ENCODE measurements at regions not wholly inside any gene's neighbourhood (a gene's known extent, or its start where the extent isn't known, plus 50 kb on each side); places are given as distances from the start of the nearest gene placed in this dataset.

DNA sequence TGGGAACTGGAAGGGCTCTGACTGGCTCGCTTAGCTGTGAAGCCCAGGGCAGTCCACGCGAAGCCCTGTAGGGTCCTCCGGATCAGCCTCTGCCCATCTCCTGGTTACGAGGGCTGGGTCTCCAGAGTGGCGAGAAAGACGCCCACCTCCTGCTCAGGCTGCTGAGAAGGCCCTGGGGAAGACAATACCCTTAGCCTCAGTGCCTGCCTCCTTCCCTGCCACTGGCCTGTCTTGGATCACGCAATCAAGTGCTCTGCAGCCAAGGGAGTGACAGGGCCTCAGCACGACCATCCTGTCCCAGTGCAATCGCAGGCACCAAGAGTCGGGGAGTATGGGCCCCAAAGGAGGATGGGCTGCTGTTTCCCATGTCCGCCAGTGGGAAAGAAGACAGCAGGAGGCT, 165.7 kb upstream of the GLI2 start (continued):
- TF ChIP-seq, protein P1, sequence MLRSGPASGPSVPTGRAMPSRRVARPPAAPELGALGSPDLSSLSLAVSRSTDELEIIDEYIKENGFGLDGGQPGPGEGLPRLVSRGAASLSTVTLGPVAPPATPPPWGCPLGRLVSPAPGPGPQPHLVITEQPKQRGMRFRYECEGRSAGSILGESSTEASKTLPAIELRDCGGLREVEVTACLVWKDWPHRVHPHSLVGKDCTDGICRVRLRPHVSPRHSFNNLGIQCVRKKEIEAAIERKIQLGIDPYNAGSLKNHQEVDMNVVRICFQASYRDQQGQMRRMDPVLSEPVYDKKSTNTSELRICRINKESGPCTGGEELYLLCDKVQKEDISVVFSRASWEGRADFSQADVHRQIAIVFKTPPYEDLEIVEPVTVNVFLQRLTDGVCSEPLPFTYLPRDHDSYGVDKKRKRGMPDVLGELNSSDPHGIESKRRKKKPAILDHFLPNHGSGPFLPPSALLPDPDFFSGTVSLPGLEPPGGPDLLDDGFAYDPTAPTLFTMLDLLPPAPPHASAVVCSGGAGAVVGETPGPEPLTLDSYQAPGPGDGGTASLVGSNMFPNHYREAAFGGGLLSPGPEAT (IDR thresholded peaks at IDR 0.05; ENCODE audit: low read depth), result no peak
- TF ChIP-seq KDM1A (IDR thresholded peaks at IDR 0.05; ENCODE audit: borderline replicate concordance) (no peak), CHD1 (IDR thresholded peaks at IDR 0.05; ENCODE audit: low read depth, low read length) (no peak)

DNA sequence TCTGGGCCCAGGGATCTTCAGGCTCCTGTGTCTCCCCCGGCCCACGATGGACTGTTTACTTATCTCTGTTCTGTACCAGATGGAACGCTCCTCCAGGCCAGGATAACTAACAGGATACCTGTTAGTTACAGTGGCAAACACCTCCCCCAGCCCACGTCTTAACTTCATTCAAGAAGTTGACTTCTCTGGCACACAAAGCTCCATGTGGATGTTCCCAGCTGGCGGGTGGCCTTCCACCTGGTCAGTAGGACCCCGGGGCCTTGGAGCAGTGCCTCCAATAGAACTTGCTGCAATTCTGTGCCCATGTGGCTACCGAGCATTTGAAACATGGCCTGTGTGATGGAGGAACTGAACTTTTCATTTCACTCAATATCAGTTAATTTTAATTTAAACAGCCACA, 165.1 kb upstream of the GLI2 start:
- no peak for FAIRE-seq

More for the DNA sequence above, 165.1 kb upstream of the GLI2 start:
- no peak overlapping the region for H3K9ac ChIP-seq (ENCODE audit: control insufficient read depth, insufficient read depth, low read length)
- no peaks in the 10 kb centered on the region for H3K79me2 ChIP-seq (ENCODE audit: control insufficient read depth, insufficient read depth, low read length)
- no peak overlapping the region for H3K27ac ChIP-seq (ENCODE audit: control insufficient read depth, insufficient read depth)
- no peak overlapping the region for H2AFZ ChIP-seq (ENCODE audit: control insufficient read depth, low read depth, low read length)
- SMC1A ChIA-PET (ENCODE audit: uncharacterized antibody, unreplicated experiment), result no interaction called here
- H3K4me1 ChIP-seq (ENCODE audit: control insufficient read depth, insufficient read depth, low read length), result no peaks in the 10 kb centered on the region
- POLR2A ChIA-PET, result no interaction called here
- 0 out of 2 replicates have a peak, but pooled peaks cover 2% of the 10 kb centered on the region for H4K20me1 ChIP-seq (ENCODE audit: control insufficient read depth, insufficient read depth)
- no peaks in the 10 kb centered on the region for H3K9me3 ChIP-seq (replicated peaks; ENCODE audit: control insufficient read depth, insufficient read depth, low read length)
- WGBS (ENCODE audit: insufficient coverage, insufficient replicate concordance, low lambda C conversion rate, missing lambda C conversion rate), result under 1% methylated on average over 7 of the region's 7 CpGs
- in situ Hi-C loops (cut with MboI) (no loop called here), intact Hi-C loops (cut with micrococcal nuclease; ENCODE audit: unreplicated experiment) (no loop called here)
- TF ChIP-seq YY1 (IDR thresholded peaks at IDR 0.05; ENCODE audit: low read depth, low read length) (no peak), CHD4 (IDR thresholded peaks at IDR 0.05) (no peak), SMAD1 (IDR thresholded peaks at IDR 0.05; ENCODE audit: low read depth, partially characterized antibody) (no peak), NFXL1 (IDR thresholded peaks at IDR 0.05; ENCODE audit: borderline replicate concordance) (no peak), TAF1 (IDR thresholded peaks at IDR 0.05; ENCODE audit: borderline replicate concordance, low read depth, low read length) (no peak), ZBED1 (IDR thresholded peaks at IDR 0.05; ENCODE audit: borderline replicate concordance) (no peak), SMAD5 (IDR thresholded peaks at IDR 0.05; ENCODE audit: low read depth) (no peak), HDAC2 (IDR thresholded peaks at IDR 0.05) (no peak), ATF7 (IDR thresholded peaks at IDR 0.05; ENCODE audit: low read depth) (no peak), JUND (IDR thresholded peaks at IDR 0.05; ENCODE audit: low read depth, low read length) (no peak), RAD21 (IDR thresholded peaks at IDR 0.05; ENCODE audit: insufficient read depth, low read depth, low read length) (no peak), TCF3 (IDR thresholded peaks at IDR 0.05; ENCODE audit: borderline replicate concordance, insufficient read depth, low read depth, low read length) (no peak), CREB1 (IDR thresholded peaks at IDR 0.05; ENCODE audit: low read depth) (no peak), NR2F1 (conservative IDR thresholded peaks at IDR 0.05) (no peak), CHD1 (IDR thresholded peaks at IDR 0.05; ENCODE audit: low read depth, low read length) (no peak), ZNF622 (IDR thresholded peaks at IDR 0.05) (no peak)
- TF ChIP-seq, protein P2, sequence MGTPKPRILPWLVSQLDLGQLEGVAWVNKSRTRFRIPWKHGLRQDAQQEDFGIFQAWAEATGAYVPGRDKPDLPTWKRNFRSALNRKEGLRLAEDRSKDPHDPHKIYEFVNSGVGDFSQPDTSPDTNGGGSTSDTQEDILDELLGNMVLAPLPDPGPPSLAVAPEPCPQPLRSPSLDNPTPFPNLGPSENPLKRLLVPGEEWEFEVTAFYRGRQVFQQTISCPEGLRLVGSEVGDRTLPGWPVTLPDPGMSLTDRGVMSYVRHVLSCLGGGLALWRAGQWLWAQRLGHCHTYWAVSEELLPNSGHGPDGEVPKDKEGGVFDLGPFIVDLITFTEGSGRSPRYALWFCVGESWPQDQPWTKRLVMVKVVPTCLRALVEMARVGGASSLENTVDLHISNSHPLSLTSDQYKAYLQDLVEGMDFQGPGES (IDR thresholded peaks at IDR 0.05), result no peak
- TF ChIP-seq, protein P3, sequence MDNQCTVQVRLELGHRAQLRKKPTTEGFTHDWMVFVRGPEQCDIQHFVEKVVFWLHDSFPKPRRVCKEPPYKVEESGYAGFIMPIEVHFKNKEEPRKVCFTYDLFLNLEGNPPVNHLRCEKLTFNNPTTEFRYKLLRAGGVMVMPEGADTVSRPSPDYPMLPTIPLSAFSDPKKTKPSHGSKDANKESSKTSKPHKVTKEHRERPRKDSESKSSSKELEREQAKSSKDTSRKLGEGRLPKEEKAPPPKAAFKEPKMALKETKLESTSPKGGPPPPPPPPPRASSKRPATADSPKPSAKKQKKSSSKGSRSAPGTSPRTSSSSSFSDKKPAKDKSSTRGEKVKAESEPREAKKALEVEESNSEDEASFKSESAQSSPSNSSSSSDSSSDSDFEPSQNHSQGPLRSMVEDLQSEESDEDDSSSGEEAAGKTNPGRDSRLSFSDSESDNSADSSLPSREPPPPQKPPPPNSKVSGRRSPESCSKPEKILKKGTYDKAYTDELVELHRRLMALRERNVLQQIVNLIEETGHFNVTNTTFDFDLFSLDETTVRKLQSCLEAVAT (IDR thresholded peaks at IDR 0.05), result no peak
- peaks cover 0 to 6% of the 10 kb centered on the region in 2 experiments; a peak in 2 of 4 replicates for H3K27me3 ChIP-seq (replicated peaks in 1 of 2; ENCODE audit: control insufficient read depth in 2 of 2, insufficient read depth in 2 of 2, low read length in 1 of 2)
- no peaks in the 10 kb centered on the region for H3K36me3 ChIP-seq (ENCODE audit: control insufficient read depth in 2 of 2, insufficient read depth in 2 of 2, low read length in 1 of 2)
- RAD21 ChIA-PET (ENCODE audit: unreplicated experiment), result no interaction called here
- DNase-seq (ENCODE audit: low read depth, low spot score), result no peak
- CTCF ChIA-PET, result no interaction called here
- ATAC-seq, result no peak
- H3K4me3 ChIP-seq, result no peak overlapping the region
- no peak overlapping the region for H3K4me2 ChIP-seq (ENCODE audit: control insufficient read depth, insufficient read depth)
- no TSS peak for BruUV-seq (replicated peaks)

Data from GM12878 (cell line).